ENCODE measurements at regions not wholly inside any gene's neighbourhood (a gene's known extent, or its start where the extent isn't known, plus 50 kb on each side); places are given as distances from the start of the nearest gene placed in this dataset.
"Not testable (repeated sequence)": the region's sequence is repeated elsewhere in the genome, so short reads cannot be mapped to it uniquely, and the experiment has no call there.

- Histone ChIP-seq H3K27ac (ENCODE audit: low read depth in 2 of 2, low read length in 1 of 2) (no peak overlapping the region), H3K36me3 (ENCODE audit: control insufficient read depth in 2 of 2, insufficient read depth in 2 of 2, low read length in 1 of 2) (no peaks in the 10 kb centered on the region), H3K4me1 (ENCODE audit: control insufficient read depth in 2 of 2, insufficient read depth in 2 of 2, low read length in 1 of 2) (peaks cover 0 to 2% of the 10 kb centered on the region in 2 donors), H3K9me3 (ENCODE audit: control insufficient read depth in 2 of 2, insufficient read depth in 1 of 2, low read depth in 1 of 2, low read length in 1 of 2) (peaks cover 0 to 3% of the 10 kb centered on the region in 2 donors), H3K4me3 (ENCODE audit: low read depth in 1 of 2, low read length in 2 of 2) (no peak overlapping the region), H3K27me3 (ENCODE audit: control insufficient read depth in 1 of 2, insufficient read depth in 2 of 2, low read length in 2 of 2) (no peaks in the 10 kb centered on the region)
- WGBS, 2 donors = 96 to 97% methylated on average over 13 of the region's 13 CpGs
Measured at GRCh38 chr6:144401736-144402733, 116.9 kb downstream of the UTRN start.

- Histone ChIP-seq H3K27me3 (ENCODE audit: control insufficient read depth in 1 of 2, insufficient read depth in 2 of 2, low read length in 2 of 2) (no peaks in the 10 kb centered on the region), H3K36me3 (ENCODE audit: control insufficient read depth in 2 of 2, insufficient read depth in 2 of 2, low read length in 1 of 2) (no peaks in the 10 kb centered on the region), H3K9me3 (ENCODE audit: control insufficient read depth in 2 of 2, insufficient read depth in 1 of 2, low read depth in 1 of 2, low read length in 1 of 2) (peaks cover 0 to 3% of the 10 kb centered on the region in 2 donors), H3K4me1 (ENCODE audit: control insufficient read depth in 2 of 2, insufficient read depth in 2 of 2, low read length in 1 of 2) (peaks cover 0 to 2% of the 10 kb centered on the region in 2 donors), H3K27ac (ENCODE audit: low read depth in 2 of 2, low read length in 1 of 2) (no peak overlapping the region), H3K4me3 (ENCODE audit: low read depth in 1 of 2, low read length in 2 of 2) (no peak overlapping the region)
- 92 to 93% methylated on average over 8 of the region's 8 CpGs for WGBS, 2 donors
Measured at GRCh38 chr6:144402750-144403149, 117.6 kb downstream of the UTRN start.

- Histone ChIP-seq H3K4me3 (ENCODE audit: low read depth in 1 of 2, low read length in 2 of 2) (no peak overlapping the region), H3K36me3 (ENCODE audit: control insufficient read depth in 2 of 2, insufficient read depth in 2 of 2, low read length in 1 of 2) (no peaks in the 10 kb centered on the region), H3K9me3 (ENCODE audit: control insufficient read depth in 2 of 2, insufficient read depth in 1 of 2, low read depth in 1 of 2, low read length in 1 of 2) (no peaks in the 10 kb centered on the region), H3K4me1 (ENCODE audit: control insufficient read depth in 2 of 2, insufficient read depth in 2 of 2, low read length in 1 of 2) (peaks cover 0 to 2% of the 10 kb centered on the region in 2 donors), H3K27me3 (ENCODE audit: control insufficient read depth in 1 of 2, insufficient read depth in 2 of 2, low read length in 2 of 2) (no peaks in the 10 kb centered on the region), H3K27ac (ENCODE audit: low read depth in 2 of 2, low read length in 1 of 2) (no peak overlapping the region)
- 79 to 80% methylated on average over 5 of the region's 5 CpGs for WGBS, 2 donors
Measured at GRCh38 chr6:144405163-144405562, 120.0 kb downstream of the UTRN start.

DNA sequence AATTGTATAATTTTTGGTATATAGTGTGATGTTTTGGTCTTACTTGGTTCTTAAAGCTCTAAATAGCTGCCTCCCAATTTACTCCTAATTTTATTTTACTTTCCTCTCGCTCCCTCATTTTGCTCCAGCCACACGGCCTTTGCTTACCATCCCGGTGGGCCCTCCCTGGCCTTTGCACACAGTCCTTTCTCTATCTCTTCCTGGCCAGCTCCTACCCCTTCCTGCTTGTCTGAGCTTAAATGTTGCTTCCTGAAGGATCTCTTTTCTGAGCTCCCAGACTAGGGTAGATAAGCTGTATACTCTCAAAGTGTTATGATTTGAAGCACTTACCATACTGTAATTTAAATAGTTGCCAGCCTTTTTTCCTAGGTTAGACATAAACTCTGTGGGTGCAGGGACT lies 121.7 kb downstream of the UTRN start:
- no peaks in the 10 kb centered on the region for H3K27me3 ChIP-seq (ENCODE audit: control insufficient read depth in 1 of 2, insufficient read depth in 2 of 2, low read length in 2 of 2)
- no peaks in the 10 kb centered on the region for H3K4me1 ChIP-seq (ENCODE audit: control insufficient read depth in 2 of 2, insufficient read depth in 2 of 2, low read length in 1 of 2)
- WGBS, 2 donors = 75 to 82% methylated on average over 3 of the region's 3 CpGs
- H3K36me3 ChIP-seq (ENCODE audit: control insufficient read depth in 2 of 2, insufficient read depth in 2 of 2, low read length in 1 of 2) = no peaks in the 10 kb centered on the region
- H3K4me3 ChIP-seq (ENCODE audit: low read depth in 1 of 2, low read length in 2 of 2) = no peak overlapping the region
- H3K9me3 ChIP-seq (ENCODE audit: control insufficient read depth in 2 of 2, insufficient read depth in 1 of 2, low read depth in 1 of 2, low read length in 1 of 2) = no peaks in the 10 kb centered on the region
- H3K27ac ChIP-seq (ENCODE audit: low read depth in 2 of 2, low read length in 1 of 2) = no peak overlapping the region

DNA sequence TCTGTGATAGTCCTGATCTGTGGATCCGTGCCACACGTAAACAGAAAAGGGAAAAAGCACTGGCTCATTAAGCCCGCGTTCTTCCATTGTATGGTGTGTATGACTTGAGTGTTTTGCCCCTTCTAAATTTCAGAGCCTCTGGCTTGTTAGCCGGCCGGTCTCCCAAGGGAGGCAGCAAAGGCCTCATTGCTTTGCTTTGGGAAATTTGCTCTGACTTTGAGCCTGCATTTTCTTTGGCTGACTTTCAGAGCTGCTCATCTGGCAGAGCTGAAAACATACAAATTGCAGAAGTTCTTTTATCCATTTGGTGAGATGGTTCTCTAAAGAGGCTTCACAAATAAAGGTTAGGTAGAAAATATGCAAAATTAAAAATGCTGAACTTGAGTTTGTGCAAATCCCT lies 123.0 kb downstream of the UTRN start:
- no peaks in the 10 kb centered on the region for H3K4me1 ChIP-seq (ENCODE audit: control insufficient read depth in 2 of 2, insufficient read depth in 2 of 2, low read length in 1 of 2)
- no peaks in the 10 kb centered on the region for H3K9me3 ChIP-seq (ENCODE audit: control insufficient read depth in 2 of 2, insufficient read depth in 1 of 2, low read depth in 1 of 2, low read length in 1 of 2)
- H3K27me3 ChIP-seq (ENCODE audit: control insufficient read depth in 1 of 2, insufficient read depth in 2 of 2, low read length in 2 of 2) = no peaks in the 10 kb centered on the region
- no peak overlapping the region for H3K27ac ChIP-seq (ENCODE audit: low read depth in 2 of 2, low read length in 1 of 2)
- no peak overlapping the region for H3K4me3 ChIP-seq (ENCODE audit: low read depth in 1 of 2, low read length in 2 of 2)
- 78 to 80% methylated on average over 6 of the region's 6 CpGs for WGBS, 2 donors
- no peaks in the 10 kb centered on the region for H3K36me3 ChIP-seq (ENCODE audit: control insufficient read depth in 2 of 2, insufficient read depth in 2 of 2, low read length in 1 of 2)

- H3K4me3 ChIP-seq (ENCODE audit: low read depth in 1 of 2, low read length in 2 of 2) = no peak overlapping the region
- H3K27ac ChIP-seq (ENCODE audit: low read depth in 2 of 2, low read length in 1 of 2) = no peak overlapping the region
- H3K27me3 ChIP-seq (ENCODE audit: control insufficient read depth in 1 of 2, insufficient read depth in 2 of 2, low read length in 2 of 2) = no peaks in the 10 kb centered on the region
- H3K36me3 ChIP-seq (ENCODE audit: control insufficient read depth in 2 of 2, insufficient read depth in 2 of 2, low read length in 1 of 2) = no peaks in the 10 kb centered on the region
- no peaks in the 10 kb centered on the region for H3K4me1 ChIP-seq (ENCODE audit: control insufficient read depth in 2 of 2, insufficient read depth in 2 of 2, low read length in 1 of 2)
- no peaks in the 10 kb centered on the region for H3K9me3 ChIP-seq (ENCODE audit: control insufficient read depth in 2 of 2, insufficient read depth in 1 of 2, low read depth in 1 of 2, low read length in 1 of 2)
Measured at GRCh38 chr6:144410059-144410458, 124.9 kb downstream of the UTRN start.

DNA sequence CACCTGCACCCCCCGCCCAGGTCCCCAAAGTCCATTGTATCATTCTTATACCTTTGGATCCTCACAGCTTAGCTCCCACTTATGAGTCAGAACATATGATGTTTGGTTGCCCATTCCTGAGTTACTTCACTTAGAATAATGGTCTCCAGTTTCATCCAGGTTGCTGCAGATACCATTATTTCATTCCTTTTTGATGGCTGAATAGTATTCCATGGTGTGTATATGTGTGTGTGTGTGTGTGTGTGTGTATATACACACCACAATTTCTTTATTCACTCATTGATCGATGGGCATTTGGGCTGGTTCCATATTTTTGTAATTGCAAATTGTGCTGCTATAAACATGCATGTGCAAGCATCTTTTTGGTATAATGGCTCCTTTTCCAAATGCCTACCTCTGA lies 125.4 kb downstream of the UTRN start:
- not testable (repeated sequence) for H3K4me1 ChIP-seq (ENCODE audit: control insufficient read depth in 2 of 2, insufficient read depth in 2 of 2, low read length in 1 of 2); H3K27me3 ChIP-seq (ENCODE audit: control insufficient read depth in 1 of 2, insufficient read depth in 2 of 2, low read length in 2 of 2); H3K36me3 ChIP-seq (ENCODE audit: control insufficient read depth in 2 of 2, insufficient read depth in 2 of 2, low read length in 1 of 2); H3K27ac ChIP-seq (ENCODE audit: low read depth in 2 of 2, low read length in 1 of 2); H3K4me3 ChIP-seq (ENCODE audit: low read depth in 1 of 2, low read length in 2 of 2); H3K9me3 ChIP-seq (ENCODE audit: control insufficient read depth in 2 of 2, insufficient read depth in 1 of 2, low read depth in 1 of 2, low read length in 1 of 2)
- 91 to 99% methylated on average over 2 of the region's 2 CpGs for WGBS, 2 donors

GRCh38 chr6:144411531-144412165 lies 126.5 kb downstream of the UTRN start:
- H3K4me3 ChIP-seq (ENCODE audit: low read depth in 1 of 2, low read length in 2 of 2) = no peak overlapping the region
- 61 to 70% methylated on average over 6 of the region's 6 CpGs for WGBS, 2 donors
- peaks cover 2 to 3% of the 10 kb centered on the region in 2 donors for H3K4me1 ChIP-seq (ENCODE audit: control insufficient read depth in 2 of 2, insufficient read depth in 2 of 2, low read length in 1 of 2)
- no peak overlapping the region for H3K27ac ChIP-seq (ENCODE audit: low read depth in 2 of 2, low read length in 1 of 2)
- no peaks in the 10 kb centered on the region for H3K27me3 ChIP-seq (ENCODE audit: control insufficient read depth in 1 of 2, insufficient read depth in 2 of 2, low read length in 2 of 2)
- H3K36me3 ChIP-seq (ENCODE audit: control insufficient read depth in 2 of 2, insufficient read depth in 2 of 2, low read length in 1 of 2) = no peaks in the 10 kb centered on the region
- H3K9me3 ChIP-seq (ENCODE audit: control insufficient read depth in 2 of 2, insufficient read depth in 1 of 2, low read depth in 1 of 2, low read length in 1 of 2) = no peaks in the 10 kb centered on the region

GRCh38 chr6:144413418-144413817 lies 128.3 kb downstream of the UTRN start:
- 70 to 72% methylated on average over 4 of the region's 4 CpGs for whole genome bisulfite sequencing, 2 donors
- H3K27ac ChIP-seq (ENCODE audit: low read depth in 2 of 2, low read length in 1 of 2) = no peak overlapping the region
- no peak overlapping the region for H3K4me3 ChIP-seq (ENCODE audit: low read depth in 1 of 2, low read length in 2 of 2)
- no peaks in the 10 kb centered on the region for H3K27me3 ChIP-seq (ENCODE audit: control insufficient read depth in 1 of 2, insufficient read depth in 2 of 2, low read length in 2 of 2)
- H3K36me3 ChIP-seq (ENCODE audit: control insufficient read depth in 2 of 2, insufficient read depth in 2 of 2, low read length in 1 of 2) = no peaks in the 10 kb centered on the region
- H3K9me3 ChIP-seq (ENCODE audit: control insufficient read depth in 2 of 2, insufficient read depth in 1 of 2, low read depth in 1 of 2, low read length in 1 of 2) = no peaks in the 10 kb centered on the region
- peaks cover 2 to 3% of the 10 kb centered on the region in 2 donors for H3K4me1 ChIP-seq (ENCODE audit: control insufficient read depth in 2 of 2, insufficient read depth in 2 of 2, low read length in 1 of 2)
